ENCODE measurements at regions not wholly inside any gene's neighbourhood (a gene's known extent, or its start where the extent isn't known, plus 50 kb on each side); places are given as distances from the start of the nearest gene placed in this dataset.

GRCh38 chrX:79462458-79462857 lies 95.3 kb upstream of the ITM2A start:
- no peak for TF ChIP-seq YY1 (IDR thresholded peaks at IDR 0.05; ENCODE audit: low read depth)
- TF ChIP-seq TEAD4 (IDR thresholded peaks at IDR 0.05): no peak

GRCh38 chrX:79452881-79453280 lies 85.7 kb upstream of the ITM2A start:
- TF ChIP-seq NFIC (IDR thresholded peaks at IDR 0.05) (no peak), EGR1 (IDR thresholded peaks at IDR 0.05) (no peak), USF1 (IDR thresholded peaks at IDR 0.05) (no peak), CEBPB (IDR thresholded peaks at IDR 0.05) (no peak), TAF1 (IDR thresholded peaks at IDR 0.05; ENCODE audit: low read depth) (no peak), CREB1 (IDR thresholded peaks at IDR 0.05; ENCODE audit: low read depth) (no peak)

- TF ChIP-seq RAD21 (IDR thresholded peaks at IDR 0.05; ENCODE audit: low read depth): no peak
- TF ChIP-seq TCF12 (IDR thresholded peaks at IDR 0.05; ENCODE audit: low read depth): no peak
- no peak for TF ChIP-seq TEAD4 (IDR thresholded peaks at IDR 0.05)
- TF ChIP-seq YY1 (IDR thresholded peaks at IDR 0.05; ENCODE audit: low read depth): no peak
- no peak for TF ChIP-seq USF1 (IDR thresholded peaks at IDR 0.05)
- no peak for TF ChIP-seq ZBTB7A (IDR thresholded peaks at IDR 0.05; ENCODE audit: low read depth)
- no peak for TF ChIP-seq CREB1 (IDR thresholded peaks at IDR 0.05; ENCODE audit: low read depth)
- no peak for TF ChIP-seq MAX (IDR thresholded peaks at IDR 0.05)
- TF ChIP-seq TAF1 (IDR thresholded peaks at IDR 0.05; ENCODE audit: low read depth): no peak
Observed at GRCh38 chrX:79444694-79445210, 77.6 kb upstream of the ITM2A start.

- TF ChIP-seq RAD21 (IDR thresholded peaks at IDR 0.05; ENCODE audit: low read depth) (no peak), CEBPB (IDR thresholded peaks at IDR 0.05) (no peak), TAF1 (IDR thresholded peaks at IDR 0.05; ENCODE audit: low read depth) (no peak)
Observed at GRCh38 chrX:79443121-79443520, 76.0 kb upstream of the ITM2A start.

GRCh38 chrX:79440336-79440735 lies 73.2 kb upstream of the ITM2A start:
- no peak for TF ChIP-seq FOXM1 (IDR thresholded peaks at IDR 0.05; ENCODE audit: borderline replicate concordance, low read depth)
- no peak for TF ChIP-seq CEBPB (IDR thresholded peaks at IDR 0.05)
- TF ChIP-seq TAF1 (IDR thresholded peaks at IDR 0.05; ENCODE audit: low read depth): no peak
- TF ChIP-seq USF1 (IDR thresholded peaks at IDR 0.05): no peak
- TF ChIP-seq NFIC (IDR thresholded peaks at IDR 0.05): no peak
- TF ChIP-seq EGR1 (IDR thresholded peaks at IDR 0.05): no peak
- no peak for TF ChIP-seq REST (IDR thresholded peaks at IDR 0.05; ENCODE audit: low read depth)
- TF ChIP-seq MAX (IDR thresholded peaks at IDR 0.05): no peak
- no peak for TF ChIP-seq CREB1 (IDR thresholded peaks at IDR 0.05; ENCODE audit: low read depth)
- no peak for TF ChIP-seq YY1 (IDR thresholded peaks at IDR 0.05; ENCODE audit: low read depth)
- no peak for TF ChIP-seq TCF12 (IDR thresholded peaks at IDR 0.05; ENCODE audit: low read depth)
- TF ChIP-seq RAD21 (IDR thresholded peaks at IDR 0.05; ENCODE audit: low read depth): no peak
- TF ChIP-seq TEAD4 (IDR thresholded peaks at IDR 0.05): no peak
- TF ChIP-seq EP300 (IDR thresholded peaks at IDR 0.05; ENCODE audit: borderline replicate concordance): no peak
- no peak for TF ChIP-seq ZBTB7A (IDR thresholded peaks at IDR 0.05; ENCODE audit: low read depth)
